ENCODE measurements at regions not wholly inside any gene's neighbourhood (a gene's known extent, or its start where the extent isn't known, plus 50 kb on each side); places are given as distances from the start of the nearest gene placed in this dataset.

DNA sequence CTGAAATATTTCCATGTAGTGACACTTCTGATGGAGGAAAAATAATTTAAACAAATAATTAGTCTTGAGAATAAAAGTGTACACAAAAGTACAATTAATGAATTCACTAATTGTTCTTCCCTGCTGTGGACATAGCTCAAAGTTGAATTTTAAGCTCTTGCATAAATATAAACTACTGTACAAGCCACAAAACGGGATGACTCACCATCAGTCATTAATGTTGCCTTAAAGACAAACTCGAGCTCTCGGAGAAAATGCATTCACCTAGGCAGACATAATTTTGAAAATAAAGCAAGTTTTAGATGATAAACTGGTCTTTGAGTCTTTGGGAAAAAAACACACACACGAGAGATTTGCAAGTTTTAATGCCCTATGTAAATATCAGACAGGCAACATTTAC is 436.4 kb downstream of the ZNF521 start:
- DNase-seq, result no peak

DNA sequence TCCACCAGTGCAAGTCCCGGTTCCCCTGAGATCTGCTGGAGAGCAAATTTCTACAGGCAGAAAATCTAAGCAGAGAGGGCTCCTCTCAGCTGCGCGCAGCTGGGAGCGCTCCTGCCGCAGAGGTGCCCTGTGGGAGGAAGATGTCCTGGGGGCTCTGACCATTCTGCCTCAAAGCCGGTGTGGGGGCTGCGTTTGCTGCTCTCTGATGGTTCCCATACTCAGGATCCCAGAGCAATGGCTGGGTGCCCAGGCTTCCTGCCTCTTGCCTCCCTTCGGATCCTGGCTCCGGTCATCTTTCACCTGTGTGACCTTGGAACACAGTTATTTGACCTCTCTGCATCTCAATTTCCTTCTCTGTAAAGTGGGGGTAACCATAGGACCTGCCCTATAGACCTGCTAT is 434.2 kb downstream of the ZNF521 start:
- no peak for DNase-seq

DNA sequence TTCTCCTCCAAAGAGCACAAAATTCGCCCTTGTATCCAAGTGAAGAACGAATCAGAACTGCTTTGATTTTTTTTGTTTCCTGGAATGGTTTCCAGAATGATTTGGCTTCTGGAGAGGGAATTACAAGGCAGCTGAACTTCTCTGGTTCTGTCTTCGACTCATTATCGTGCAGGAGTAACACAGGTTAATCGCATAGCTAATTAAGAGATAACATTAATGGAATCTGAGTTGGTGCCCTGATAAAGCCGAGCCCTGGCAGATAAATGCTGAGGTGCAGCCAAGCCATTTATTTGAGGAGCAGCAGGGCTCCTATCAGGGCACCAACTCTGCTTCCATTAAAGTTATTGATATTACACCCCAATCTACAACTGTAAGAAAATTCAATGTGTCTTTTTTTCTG is 433.7 kb downstream of the ZNF521 start:
- DNase-seq, result no peak

- no peak for DNase-seq
These were observed 432.7 kb downstream of the ZNF521 start for GRCh38 chr18:24919181-24919797.

GRCh38 chr18:24922491-24922890 is 429.5 kb downstream of the ZNF521 start:
- no peak for DNase-seq

DNA sequence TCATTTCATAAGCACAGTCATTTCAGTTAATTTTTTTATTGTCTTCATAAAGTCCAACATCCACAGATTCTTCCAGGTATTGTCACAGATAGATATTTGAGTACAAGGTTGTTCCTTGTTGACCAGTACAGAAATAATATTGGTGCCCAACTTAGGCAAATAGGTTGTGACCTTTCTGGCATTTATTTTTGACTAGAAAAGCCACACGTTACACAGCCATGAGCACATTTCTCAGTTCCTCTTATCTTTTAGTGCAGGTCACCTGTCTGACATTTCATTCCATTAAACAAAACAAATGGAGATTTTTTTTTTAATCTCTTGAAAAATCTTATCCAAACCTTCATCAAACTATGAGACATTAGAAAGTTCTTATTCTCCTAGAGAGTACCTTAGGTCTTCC is 428.8 kb downstream of the ZNF521 start:
- DNase-seq, result no peak

GRCh38 chr18:24924066-24924716 is 427.8 kb downstream of the ZNF521 start:
- no peak for DNase-seq

DNA sequence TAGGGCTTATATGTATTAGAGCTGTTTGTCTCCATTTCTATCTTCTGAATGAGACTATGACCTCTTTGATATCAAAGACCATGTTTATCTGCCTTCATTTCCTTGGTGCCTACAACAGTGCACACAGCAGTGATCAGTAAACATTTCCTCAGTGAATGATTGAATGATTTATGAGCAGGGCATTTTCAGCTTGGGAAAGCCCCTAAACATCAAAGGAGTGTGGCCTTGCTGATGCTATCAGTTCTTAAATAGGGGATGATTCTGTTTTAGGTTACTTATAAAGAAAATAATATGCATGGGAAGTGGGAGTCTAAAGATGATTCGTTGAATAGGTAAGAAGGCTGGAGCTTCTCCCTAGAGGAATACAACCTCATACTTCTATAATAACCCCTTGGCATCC is 425.3 kb downstream of the ZNF521 start:
- no peak for DNase-seq

- DNase-seq, result no peak
These were observed 423.6 kb downstream of the ZNF521 start for GRCh38 chr18:24928301-24928878.

DNA sequence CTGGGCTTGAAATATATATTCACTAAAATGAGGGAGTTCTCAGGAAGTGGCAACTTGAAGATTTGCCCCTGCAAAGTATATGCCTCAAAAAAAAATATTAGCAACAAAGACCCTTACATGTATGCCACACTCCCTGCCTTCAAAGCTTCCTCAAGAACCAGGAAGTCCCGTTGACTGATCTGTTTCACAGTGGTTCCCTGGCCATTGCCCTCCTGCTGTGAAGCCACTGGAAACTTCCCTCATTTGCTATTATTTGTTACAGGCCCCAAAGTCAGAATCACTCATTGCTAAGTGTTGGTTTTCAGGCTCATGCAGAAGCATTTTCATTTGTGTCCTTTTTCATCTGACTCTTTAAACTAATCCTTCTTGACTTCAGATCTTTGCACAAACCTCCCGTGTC is 421.5 kb downstream of the ZNF521 start:
- no peak for DNase-seq

DNA sequence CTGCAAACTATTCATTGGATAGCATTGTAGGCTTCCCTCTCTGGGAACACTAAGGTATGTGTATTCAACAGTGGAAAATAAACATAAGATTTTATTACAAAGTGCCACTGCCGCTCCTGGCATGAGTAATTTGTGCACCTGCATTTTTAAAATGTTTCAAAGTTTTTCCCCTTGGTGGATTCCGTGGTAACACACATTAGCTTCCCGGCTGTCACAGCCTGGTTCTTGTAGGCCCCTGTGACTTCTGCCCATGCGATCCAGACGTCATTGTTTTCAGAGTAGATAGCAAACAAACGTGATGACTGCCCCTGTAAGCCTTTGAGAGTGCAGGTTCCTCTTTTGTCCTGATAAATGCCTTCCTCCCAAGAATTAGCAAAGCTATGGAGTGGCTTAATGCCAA is 421.0 kb downstream of the ZNF521 start:
- no peak for DNase-seq

DNA sequence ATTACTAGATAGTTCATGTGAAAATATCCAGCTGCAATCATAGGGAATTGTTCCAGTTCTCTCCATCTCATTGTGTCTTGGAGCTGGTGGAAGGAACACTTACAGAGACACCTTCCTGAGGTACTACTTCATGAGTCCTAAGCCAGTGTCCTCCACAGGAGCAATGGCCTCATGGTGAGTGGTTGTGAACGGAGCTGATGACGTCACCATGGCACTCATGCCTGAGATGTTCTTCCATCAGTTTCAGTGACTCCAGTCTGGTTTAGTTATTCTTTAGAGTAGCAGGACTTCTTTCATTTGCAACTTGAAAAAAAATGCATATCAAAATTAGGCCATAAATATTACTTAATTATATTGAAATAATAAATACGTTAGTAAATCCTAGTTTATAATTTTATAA is 418.6 kb downstream of the ZNF521 start:
- DNase-seq, result no peak

GRCh38 chr18:24934258-24934932 is 417.6 kb downstream of the ZNF521 start:
- no peak for DNase-seq

GRCh38 chr18:24935008-24935407 is 417.0 kb downstream of the ZNF521 start:
- no peak for DNase-seq

DNA sequence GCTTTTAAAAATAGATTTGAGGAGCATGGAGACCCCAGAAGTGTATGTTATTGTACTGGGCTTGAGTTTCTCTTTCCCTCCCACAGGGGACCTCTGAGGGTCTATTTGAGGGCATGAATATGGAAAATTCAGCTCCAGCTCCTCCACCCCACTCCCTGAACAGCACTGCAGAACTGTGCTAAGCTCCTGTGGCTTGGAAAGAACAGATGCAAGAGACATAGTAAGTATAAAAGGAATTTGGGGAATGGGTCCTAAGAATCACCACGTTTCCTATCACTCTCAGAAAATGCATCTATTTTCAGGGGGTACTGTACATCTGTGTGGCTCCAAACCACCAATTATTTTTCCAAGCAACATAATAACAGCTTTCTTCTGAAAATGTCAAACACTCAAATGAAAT is 416.1 kb downstream of the ZNF521 start:
- no peak for DNase-seq

DNA sequence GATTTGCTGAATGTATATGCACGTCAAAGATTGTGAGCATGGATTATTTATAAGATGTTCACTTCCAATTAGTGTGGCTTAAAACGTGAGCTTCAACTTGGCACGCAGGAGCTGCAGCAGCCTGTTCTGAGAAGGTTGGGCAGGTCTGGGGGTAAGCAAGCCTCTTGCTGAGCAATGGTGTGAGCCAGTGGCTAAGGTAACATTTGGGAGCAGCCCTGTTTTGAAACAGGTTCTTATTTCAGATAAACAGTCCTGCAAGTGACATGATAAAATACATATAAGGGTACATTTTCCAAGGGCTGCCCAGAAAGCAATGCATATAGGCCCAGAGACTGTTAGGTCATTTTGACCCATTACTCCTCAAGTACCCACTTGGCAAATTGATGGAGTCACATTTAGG is 415.3 kb downstream of the ZNF521 start:
- DNase-seq, result no peak

- DNase-seq, result no peak
These were observed 414.2 kb downstream of the ZNF521 start for GRCh38 chr18:24937639-24938275.

- DNase-seq, result no peak
These were observed 411.6 kb downstream of the ZNF521 start for GRCh38 chr18:24940416-24940815.

- no peak for DNase-seq
These were observed 410.6 kb downstream of the ZNF521 start for GRCh38 chr18:24941174-24941951.

DNA sequence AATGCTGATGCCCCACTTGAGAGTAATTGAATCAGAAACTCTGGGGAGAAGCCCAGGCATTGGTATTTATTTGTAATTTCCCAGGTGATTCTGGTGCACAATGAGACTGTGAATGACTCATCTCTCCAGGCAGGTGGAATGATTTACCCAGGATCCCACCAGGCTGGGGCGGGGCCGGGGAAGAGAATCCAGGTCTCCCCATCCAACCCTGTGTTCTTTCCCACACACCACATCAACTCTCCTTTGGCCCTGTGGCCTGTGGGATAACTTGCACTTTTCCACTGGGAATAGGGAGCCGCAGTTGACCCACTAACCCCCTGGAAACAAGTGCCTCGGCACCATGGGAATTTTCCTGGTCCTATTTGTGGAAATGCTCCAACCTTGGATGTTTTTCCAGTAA is 409.8 kb downstream of the ZNF521 start:
- no peak for DNase-seq

GRCh38 chr18:24947521-24948305 is 404.3 kb downstream of the ZNF521 start:
- no peak for DNase-seq

GRCh38 chr18:24949908-24950307 is 402.1 kb downstream of the ZNF521 start:
- no peak for DNase-seq
